PFSK-1 (cell line): ENCODE measurements at regions not wholly inside any gene's neighbourhood (a gene's known extent, or its start where the extent isn't known, plus 50 kb on each side); places are given as distances from the start of the nearest gene placed in this dataset.

Experiments
- FOXP2 ChIP-seq: optimal IDR thresholded peaks from 2 replicates; pipeline ENCODE3; 2011; ENCODE audit warnings: borderline replicate concordance, control low read depth, inconsistent platforms; ENCODE audit not compliant: insufficient read depth; ENCODE audit errors: extremely low read length, extremely low read depth
- POLR2AphosphoS5 ChIP-seq: IDR thresholded peaks from 2 replicates; pipeline ENCODE4 v1.6.1; 2012; ENCODE audit warnings: low read depth, mild to moderate bottlenecking, control low read depth, low read length, moderate library complexity
- REST ChIP-seq, 2 experiments: IDR thresholded peaks; 2 replicates each; pipeline versions ENCODE4 v1.6.1 to v1.8.0; 2011 to 2012; ENCODE audit warnings: low read depth in 2 of 2, low read length in 2 of 2, control low read depth in 1 of 2, inconsistent platforms in 1 of 2, mild to moderate bottlenecking in 1 of 2, moderate library complexity in 1 of 2; ENCODE audit not compliant: insufficient read depth in 1 of 2
- SIN3A ChIP-seq: IDR thresholded peaks from 2 replicates; pipeline ENCODE4 v1.6.1; 2012; ENCODE audit warnings: mild to moderate bottlenecking, low read length, moderate library complexity, borderline replicate concordance; ENCODE audit not compliant: insufficient read depth
- TAF1 ChIP-seq: IDR thresholded peaks from 2 replicates; pipeline ENCODE4 v1.6.1; 2012; ENCODE audit warnings: low read length, control low read depth, borderline replicate concordance; ENCODE audit not compliant: insufficient read depth

- TF ChIP-seq POLR2AphosphoS5: no peak
- no peak for TF ChIP-seq REST (IDR thresholded peaks at IDR 0.05; ENCODE audit: insufficient read depth in 1 of 2, low read depth in 2 of 2, low read length in 2 of 2)
- TF ChIP-seq FOXP2: no peak
- TF ChIP-seq SIN3A: no peak
- no peak for TF ChIP-seq TAF1
Observed at GRCh38 chr5:52517667-52518066, 270.0 kb upstream of the ITGA1 start.

GRCh38 chr5:52520171-52520570 is 267.5 kb upstream of the ITGA1 start:
- no peak for TF ChIP-seq REST (IDR thresholded peaks at IDR 0.05; ENCODE audit: insufficient read depth in 1 of 2, low read depth in 2 of 2, low read length in 2 of 2)
- no peak for TF ChIP-seq FOXP2
- no peak for TF ChIP-seq POLR2AphosphoS5
- no peak for TF ChIP-seq SIN3A
- no peak for TF ChIP-seq TAF1

GRCh38 chr5:52521236-52521635 is 266.5 kb upstream of the ITGA1 start:
- TF ChIP-seq TAF1 (no peak), FOXP2 (no peak), REST (IDR thresholded peaks at IDR 0.05; ENCODE audit: insufficient read depth in 1 of 2, low read depth in 2 of 2, low read length in 2 of 2) (no peak), SIN3A (no peak), POLR2AphosphoS5 (no peak)

- TF ChIP-seq TAF1 (no peak), SIN3A (no peak), REST (IDR thresholded peaks at IDR 0.05; ENCODE audit: insufficient read depth in 1 of 2, low read depth in 2 of 2, low read length in 2 of 2) (no peak), FOXP2 (no peak), POLR2AphosphoS5 (no peak)
Observed at GRCh38 chr5:52523701-52524100, 264.0 kb upstream of the ITGA1 start.

- TF ChIP-seq REST (IDR thresholded peaks at IDR 0.05; ENCODE audit: insufficient read depth in 1 of 2, low read depth in 2 of 2, low read length in 2 of 2): no peak
- TF ChIP-seq POLR2AphosphoS5: no peak
- TF ChIP-seq SIN3A: no peak
- no peak for TF ChIP-seq TAF1
- TF ChIP-seq FOXP2: no peak
Observed at GRCh38 chr5:52531105-52531504, 256.6 kb upstream of the ITGA1 start.
